ENCODE measurements at regions not wholly inside any gene's neighbourhood (a gene's known extent, or its start where the extent isn't known, plus 50 kb on each side); places are given as distances from the start of the nearest gene placed in this dataset.

GRCh38 chr2:58601017-58601416 is 359.9 kb upstream of the FANCL start:
- TF ChIP-seq CTCF (IDR thresholded peaks at IDR 0.05) (no peak), POLR2A (IDR thresholded peaks at IDR 0.05) (no peak)
